Cardiac muscle cell (in vitro differentiated cells and primary cell): ENCODE measurements at regions not wholly inside any gene's neighbourhood (a gene's known extent, or its start where the extent isn't known, plus 50 kb on each side); places are given as distances from the start of the nearest gene placed in this dataset.

Experiments used
- DNase-seq, 2 donors: peaks; one replicate each; pipeline versions ENCODE4 v3.0.0 to v3.0.0-alpha.2; 2010 to 2017; ENCODE audit warnings: low read depth in 1 of 2, low spot score in 1 of 2
- H3K27ac ChIP-seq: fragments of 200-600 bp; sonication (generic); 2 replicates; pipeline ENCODE4 v1.5.1; 2016
- H3K27me3 ChIP-seq: fragments of 200-600 bp; sonication (generic); 2 replicates; pipeline ENCODE4 v1.6.0; 2016; ENCODE audit warnings: control low read depth
- H3K36me3 ChIP-seq: fragments of 200-600 bp; sonication (generic); 2 replicates; pipeline ENCODE4 v1.5.1; 2016; ENCODE audit warnings: control low read depth
- H3K4me1 ChIP-seq: fragments of 200-600 bp; sonication (generic); 2 replicates; pipeline ENCODE4 v1.8.1; 2017; ENCODE audit warnings: low read depth, mild to moderate bottlenecking, mixed run types
- H3K4me3 ChIP-seq: fragments of 200-600 bp; sonication (generic); 2 replicates; pipeline ENCODE4 v1.5.1; 2016; ENCODE audit warnings: mild to moderate bottlenecking
- H3K9me3 ChIP-seq: fragments of 200-600 bp; sonication (generic); 2 replicates; pipeline ENCODE4 v1.5.1; 2017; ENCODE audit warnings: low read depth, mild to moderate bottlenecking, control low read depth
- CTCF ChIP-seq: IDR thresholded peaks from 2 replicates; pipeline ENCODE4 v1.5.1; 2012; ENCODE audit warnings: low read depth, mild to moderate bottlenecking, low read length

GRCh38 chr11:28412029-28412428, 303.8 kb downstream of the METTL15 start:
- Histone ChIP-seq H3K27ac (no peak overlapping the region), H3K9me3 (no peaks in the 10 kb centered on the region), H3K4me3 (no peak overlapping the region), H3K36me3 (no peaks in the 10 kb centered on the region), H3K4me1 (no peaks in the 10 kb centered on the region), H3K27me3 (no peaks in the 10 kb centered on the region)
- DNase-seq, result no peak
- no peak for TF ChIP-seq CTCF

DNA sequence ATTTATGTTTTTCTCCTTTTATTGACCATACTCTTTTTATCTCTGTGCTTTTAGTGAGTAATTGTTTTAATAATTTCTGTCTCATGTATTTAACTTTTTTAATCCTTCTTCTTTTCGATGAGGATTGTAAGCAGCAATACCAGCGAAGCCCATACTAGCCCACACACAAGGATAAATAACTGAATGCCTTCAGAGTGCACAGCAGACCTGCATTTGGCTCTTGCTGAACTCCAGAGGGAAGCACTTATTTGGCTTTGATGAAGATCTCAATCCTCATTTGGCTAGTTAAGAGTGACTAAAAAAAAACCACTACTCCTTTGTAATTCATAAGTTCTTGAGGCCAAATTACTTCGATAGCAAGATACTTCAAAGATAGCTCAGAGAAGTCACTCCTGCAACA, 293.3 kb downstream of the METTL15 start:
- H3K27me3 ChIP-seq, result no peaks in the 10 kb centered on the region
- H3K4me3 ChIP-seq, result no peak overlapping the region
- no peak for TF ChIP-seq CTCF
- peaks cover 4% of the 10 kb centered on the region for H3K4me1 ChIP-seq
- H3K36me3 ChIP-seq, result no peaks in the 10 kb centered on the region
- no peaks in the 10 kb centered on the region for H3K9me3 ChIP-seq
- H3K27ac ChIP-seq, result no peak overlapping the region
- no peak for DNase-seq

GRCh38 chr11:28400331-28401100, 292.3 kb downstream of the METTL15 start:
- H3K4me3 ChIP-seq, result no peak overlapping the region
- no peak overlapping the region for H3K27ac ChIP-seq
- no peak for TF ChIP-seq CTCF
- no peaks in the 10 kb centered on the region for H3K9me3 ChIP-seq
- peak in 1 of 2 donors; percentile 25 for DNase-seq
- peaks cover 4% of the 10 kb centered on the region for H3K4me1 ChIP-seq
- H3K36me3 ChIP-seq, result no peaks in the 10 kb centered on the region
- no peaks in the 10 kb centered on the region for H3K27me3 ChIP-seq

DNA sequence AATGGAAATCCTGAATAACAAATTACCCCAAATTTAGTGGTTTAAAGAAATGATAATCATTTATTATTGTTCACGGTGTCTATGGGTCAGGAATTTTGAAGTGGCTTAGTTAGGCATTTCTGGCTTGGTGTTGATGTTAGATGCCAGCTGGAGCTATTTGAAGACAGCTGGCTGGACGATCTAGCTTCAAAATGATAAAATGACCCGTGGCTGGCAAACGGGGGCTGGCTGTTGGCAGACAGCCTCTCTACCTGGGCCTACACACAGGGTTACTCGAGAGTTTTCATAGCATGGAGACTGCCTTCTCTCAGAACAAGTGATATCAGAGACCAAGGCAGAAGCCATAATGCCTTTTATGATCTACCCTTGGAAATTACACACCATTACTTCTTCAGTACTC, 285.2 kb downstream of the METTL15 start:
- no peaks in the 10 kb centered on the region for H3K9me3 ChIP-seq
- H3K27ac ChIP-seq, result no peak overlapping the region
- no peak for DNase-seq
- TF ChIP-seq CTCF, result no peak
- H3K4me1 ChIP-seq, result no peaks in the 10 kb centered on the region
- H3K36me3 ChIP-seq, result no peaks in the 10 kb centered on the region
- H3K27me3 ChIP-seq, result no peaks in the 10 kb centered on the region
- no peak overlapping the region for H3K4me3 ChIP-seq

DNA sequence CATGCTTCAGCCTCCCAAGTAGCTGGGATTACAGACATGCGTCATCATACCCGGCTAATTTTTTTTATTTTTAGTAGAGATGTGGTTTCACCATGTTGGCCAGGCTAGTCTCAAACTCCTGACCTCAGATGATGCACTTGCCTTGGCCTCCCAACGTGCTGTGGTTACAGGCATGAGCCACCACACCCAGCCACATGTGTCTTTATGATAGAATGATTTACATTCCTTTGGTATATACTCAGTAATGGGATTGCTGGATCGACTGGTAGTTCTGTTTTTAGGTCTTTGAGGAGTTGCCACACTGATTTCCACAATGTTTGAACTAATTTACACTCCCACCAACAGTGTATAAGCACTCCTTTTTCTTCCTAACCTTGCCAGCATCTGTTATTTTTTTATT, 276.2 kb downstream of the METTL15 start:
- TF ChIP-seq CTCF, result no peak
- DNase-seq, result peak in 1 of 2 donors; percentile 78
- Histone ChIP-seq H3K36me3 (no peaks in the 10 kb centered on the region), H3K27me3 (no peaks in the 10 kb centered on the region), H3K4me3 (no peak overlapping the region), H3K9me3 (no peaks in the 10 kb centered on the region), H3K4me1 (no peaks in the 10 kb centered on the region), H3K27ac (no peak overlapping the region)
